ENCODE measurements at regions not wholly inside any gene's neighbourhood (a gene's known extent, or its start where the extent isn't known, plus 50 kb on each side); places are given as distances from the start of the nearest gene placed in this dataset.

- TF ChIP-seq ZNF704 (CRISPR knock-in tag; IDR thresholded peaks at IDR 0.05; ENCODE audit: borderline replicate concordance) (no peak), ZNF737 (CRISPR knock-in tag; IDR thresholded peaks at IDR 0.05; ENCODE audit: borderline replicate concordance) (no peak), PPARG (CRISPR knock-in tag; conservative IDR thresholded peaks at IDR 0.05) (no peak), ZNF589 (CRISPR knock-in tag; conservative IDR thresholded peaks at IDR 0.05) (no peak), ZNF580 (CRISPR knock-in tag; IDR thresholded peaks at IDR 0.05; ENCODE audit: borderline replicate concordance, low read depth) (no peak), SMARCE1 (IDR thresholded peaks at IDR 0.05; ENCODE audit: borderline replicate concordance) (no peak), SRSF1 (optimal IDR thresholded peaks at IDR 0.05; ENCODE audit: low read depth, low read length) (no peak), HNRNPL (IDR thresholded peaks at IDR 0.05; ENCODE audit: low read depth, low read length) (no peak), HDAC1 (CRISPR knock-in tag; IDR thresholded peaks at IDR 0.05) (no peak), STAG1 (CRISPR knock-in tag; IDR thresholded peaks at IDR 0.05) (no peak), KLF11 (CRISPR knock-in tag; IDR thresholded peaks at IDR 0.05) (no peak), CHD4 (IDR thresholded peaks at IDR 0.05; ENCODE audit: borderline replicate concordance, low read length) (no peak), KDM3A (CRISPR knock-in tag; IDR thresholded peaks at IDR 0.05; ENCODE audit: low read depth) (no peak), ONECUT2 (CRISPR knock-in tag; IDR thresholded peaks at IDR 0.05) (no peak), CSRNP1 (CRISPR knock-in tag; IDR thresholded peaks at IDR 0.05) (no peak), ATF7-NPFF (CRISPR knock-in tag; IDR thresholded peaks at IDR 0.05; ENCODE audit: low read depth) (no peak), ZMYM4 (CRISPR knock-in tag; IDR thresholded peaks at IDR 0.05) (no peak), ZNF367 (CRISPR knock-in tag; IDR thresholded peaks at IDR 0.05; ENCODE audit: borderline replicate concordance) (no peak), YEATS4 (CRISPR knock-in tag; IDR thresholded peaks at IDR 0.05; ENCODE audit: borderline replicate concordance) (no peak), SP140L (CRISPR knock-in tag; IDR thresholded peaks at IDR 0.05; ENCODE audit: borderline replicate concordance) (no peak)
- in situ Hi-C loops (cut with HindIII; ENCODE audit: extremely low pct_ligation_motif_present, low pct_unique_long_range_greater_than_20kb), result no loop called here
- POLR2A ChIA-PET, result no interaction called here
Observed at GRCh38 chr3:127066635-127067034, 83.7 kb downstream of the PLXNA1 start.

More at GRCh38 chr3:127066635-127067034, 83.7 kb downstream of the PLXNA1 start:
- H3K9me3 ChIP-seq (ENCODE audit: low read length), result no peaks in the 10 kb centered on the region
- intact Hi-C loops (cut with micrococcal nuclease; ENCODE audit: unreplicated experiment), result no loop called here
- FAIRE-seq, result no peak
- CTCF ChIA-PET (ENCODE audit: low intra/inter-chr PET ratio, low total read pairs), result no interaction called here
- no peak overlapping the region for H2AFZ ChIP-seq (ENCODE audit: low read length)
- BruUV-seq (replicated peaks), result no TSS peak
- H3K27ac ChIP-seq (ENCODE audit: extremely low read length, insufficient read depth, low read length), result no peak overlapping the region
- ATAC-seq, result no peak
- no peak overlapping the region for H3K4me2 ChIP-seq (ENCODE audit: low read depth, low read length)
- peaks cover 7 to 56% of the 10 kb centered on the region in 2 experiments for H3K27me3 ChIP-seq (ENCODE audit: control insufficient read depth in 1 of 2, insufficient read depth in 2 of 2, low read length in 2 of 2)
- no peak overlapping the region for H3K4me3 ChIP-seq (replicated peaks in 1 of 3; ENCODE audit: insufficient read depth in 1 of 3, low read depth in 2 of 3, low read length in 3 of 3)
- H3K9ac ChIP-seq (ENCODE audit: insufficient read depth, low read depth, low read length), result no peak overlapping the region
- no peaks in the 10 kb centered on the region for H3K79me2 ChIP-seq (ENCODE audit: insufficient read depth, low read length)
- no peak for DNase-seq (ENCODE audit: low spot score)
- no peaks in the 10 kb centered on the region for H3K36me3 ChIP-seq (replicated peaks in 1 of 2; ENCODE audit: control insufficient read depth in 1 of 2, insufficient read depth in 2 of 2, low read length in 2 of 2)
- no peaks in the 10 kb centered on the region for H3K4me1 ChIP-seq (ENCODE audit: insufficient read depth, low read length)
- H4K20me1 ChIP-seq (ENCODE audit: insufficient read depth, low read length), result no peaks in the 10 kb centered on the region
